HG03342 (cell line): ENCODE measurements at regions not wholly inside any gene's neighbourhood (a gene's known extent, or its start where the extent isn't known, plus 50 kb on each side); places are given as distances from the start of the nearest gene placed in this dataset.

Source experiments
- ATAC-seq: cut with Tn5 transposase; IDR thresholded peaks from one replicate; pipeline ENCODE4 v1.9.1; 2021; ENCODE audit warnings: mild to moderate bottlenecking, moderate library complexity; ENCODE audit not compliant: unreplicated experiment

- no peak for ATAC-seq
Observed at GRCh38 chr5:31137676-31138075, 55.8 kb upstream of the CDH6 start.

GRCh38 chr5:31135542-31135941 lies 57.9 kb upstream of the CDH6 start:
- no peak for ATAC-seq

- no peak for ATAC-seq
Observed at GRCh38 chr5:31133488-31133887, 60.0 kb upstream of the CDH6 start.

GRCh38 chr5:31131381-31131891 lies 62.0 kb upstream of the CDH6 start:
- no peak for ATAC-seq

- no peak for ATAC-seq
Observed at GRCh38 chr5:31130676-31131075, 62.8 kb upstream of the CDH6 start.

- no peak for ATAC-seq
Observed at GRCh38 chr5:31124651-31125305, 68.7 kb upstream of the CDH6 start.

- ATAC-seq: no peak
Observed at GRCh38 chr5:31124026-31124425, 69.5 kb upstream of the CDH6 start.

GRCh38 chr5:31122998-31123951 lies 70.2 kb upstream of the CDH6 start:
- no peak for ATAC-seq

- ATAC-seq: no peak
Observed at GRCh38 chr5:31121224-31121623, 72.3 kb upstream of the CDH6 start.

GRCh38 chr5:31120642-31120948 lies 72.9 kb upstream of the CDH6 start:
- no peak for ATAC-seq

- no peak for ATAC-seq
Observed at GRCh38 chr5:31119938-31120641, 73.4 kb upstream of the CDH6 start.

GRCh38 chr5:31116466-31117031 lies 76.9 kb upstream of the CDH6 start:
- ATAC-seq: no peak

GRCh38 chr5:31114817-31115216 lies 78.7 kb upstream of the CDH6 start:
- ATAC-seq: no peak

GRCh38 chr5:31113666-31114350 lies 79.7 kb upstream of the CDH6 start:
- ATAC-seq: no peak

GRCh38 chr5:31113101-31113500 lies 80.4 kb upstream of the CDH6 start:
- ATAC-seq: no peak

GRCh38 chr5:31107091-31107518 lies 86.4 kb upstream of the CDH6 start:
- ATAC-seq: no peak

GRCh38 chr5:31106691-31107090 lies 86.8 kb upstream of the CDH6 start:
- no peak for ATAC-seq

- no peak for ATAC-seq
Observed at GRCh38 chr5:31106278-31106677, 87.2 kb upstream of the CDH6 start.

GRCh38 chr5:31104775-31105174 lies 88.7 kb upstream of the CDH6 start:
- no peak for ATAC-seq

- no peak for ATAC-seq
Observed at GRCh38 chr5:31100781-31101310, 92.6 kb upstream of the CDH6 start.
